Skeletal muscle tissue (tissue), 3 donors: ENCODE measurements at regions not wholly inside any gene's neighbourhood (a gene's known extent, or its start where the extent isn't known, plus 50 kb on each side); places are given as distances from the start of the nearest gene placed in this dataset.

Experiments
- H3K27ac ChIP-seq: one replicate; pipeline ENCODE4 v1.7.0; 2013; ENCODE audit warnings: mild to moderate bottlenecking, low read depth, low read length, inconsistent platforms
- H3K27me3 ChIP-seq, 3 donors: one replicate each; pipeline ENCODE4 v1.7.0; 2013; ENCODE audit warnings: low read length in 3 of 3; ENCODE audit not compliant: control insufficient read depth in 3 of 3, insufficient read depth in 3 of 3
- H3K36me3 ChIP-seq, 3 donors: one replicate each; pipeline ENCODE4 v1.7.0; 2013; ENCODE audit warnings: low read length in 3 of 3; ENCODE audit not compliant: control insufficient read depth in 3 of 3, insufficient read depth in 3 of 3
- H3K4me1 ChIP-seq, 3 donors: one replicate each; pipeline ENCODE4 v1.7.0; 2013; ENCODE audit warnings: low read length in 3 of 3, mild to moderate bottlenecking in 3 of 3; ENCODE audit not compliant: control insufficient read depth in 3 of 3, insufficient read depth in 3 of 3
- H3K4me3 ChIP-seq, 3 donors: one replicate each; pipeline ENCODE4 v1.7.0; 2013; ENCODE audit warnings: low read length in 3 of 3
- H3K9ac ChIP-seq, 3 donors: one replicate each; pipeline ENCODE4 v1.7.0; 2013; ENCODE audit warnings: low read length in 3 of 3, mild to moderate bottlenecking in 3 of 3, moderate library complexity in 2 of 3, low read depth in 1 of 3
- H3K9me3 ChIP-seq, 3 donors: one replicate each; pipeline ENCODE4 v1.7.0; 2013; ENCODE audit warnings: low read length in 3 of 3; ENCODE audit not compliant: control insufficient read depth in 3 of 3
- donor health status: Osteomylitis.

DNA sequence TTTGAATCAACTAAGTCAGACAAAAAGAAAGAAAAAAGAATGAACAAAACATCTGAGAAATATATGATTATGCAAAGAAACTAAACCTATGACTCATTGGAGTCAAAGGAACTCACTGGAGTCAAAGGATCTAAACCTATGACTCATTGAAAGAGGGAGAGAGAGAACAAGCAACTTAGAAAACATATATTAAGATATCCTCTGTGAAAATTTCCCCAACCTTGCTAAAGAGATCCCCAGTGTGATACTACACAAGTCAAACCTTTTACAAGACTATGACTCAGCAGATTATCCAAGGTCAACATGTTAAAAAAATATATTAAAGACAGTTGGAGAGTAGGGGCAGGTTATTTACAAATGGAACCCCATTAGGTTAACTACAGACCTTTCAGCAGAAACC is 1538.3 kb downstream of the NCAM2 start:
- H3K27me3 ChIP-seq, result no peaks in the 10 kb centered on the region
- peaks cover 0 to 12% (median 6%) of the 10 kb centered on the region in 3 donors for H3K9me3 ChIP-seq
- no peak overlapping the region for H3K9ac ChIP-seq
- no peak overlapping the region for H3K4me3 ChIP-seq
- H3K36me3 ChIP-seq, result no peaks in the 10 kb centered on the region
- H3K4me1 ChIP-seq, result no peaks in the 10 kb centered on the region
- H3K27ac ChIP-seq, result no peak overlapping the region

DNA sequence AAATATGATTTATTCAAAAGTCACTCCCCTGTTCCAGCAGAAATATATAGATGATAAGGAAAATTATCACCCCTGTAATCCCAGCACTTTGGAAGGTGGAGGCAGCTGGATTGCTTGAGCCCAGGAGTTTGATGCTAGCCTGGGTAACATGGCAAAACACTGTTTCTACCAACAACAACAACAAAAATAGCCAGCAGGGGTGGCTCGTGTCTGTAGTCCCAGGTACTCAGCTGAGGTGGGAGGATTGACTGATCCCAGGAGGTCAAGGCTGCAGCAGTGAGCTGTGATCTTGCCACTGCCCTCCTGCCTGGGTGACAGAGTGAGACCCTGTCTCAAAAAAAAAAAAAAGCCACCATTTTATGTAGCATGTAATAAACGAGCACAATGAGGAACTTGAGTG is 1546.5 kb downstream of the NCAM2 start:
- Histone ChIP-seq H3K36me3 (no peaks in the 10 kb centered on the region), H3K9ac (no peak overlapping the region), H3K9me3 (peaks cover 0 to 6% (median 2%) of the 10 kb centered on the region in 3 donors), H3K27me3 (no peaks in the 10 kb centered on the region), H3K4me1 (no peaks in the 10 kb centered on the region), H3K4me3 (no peak overlapping the region), H3K27ac (no peak overlapping the region)

GRCh38 chr21:22552390-22552789 is 1554.2 kb downstream of the NCAM2 start:
- no peaks in the 10 kb centered on the region for H3K27me3 ChIP-seq
- no peaks in the 10 kb centered on the region for H3K4me1 ChIP-seq
- H3K36me3 ChIP-seq, result no peaks in the 10 kb centered on the region
- H3K27ac ChIP-seq, result no peak overlapping the region
- H3K9ac ChIP-seq, result no peak overlapping the region
- H3K4me3 ChIP-seq, result no peak overlapping the region
- H3K9me3 ChIP-seq, result no peaks in the 10 kb centered on the region

DNA sequence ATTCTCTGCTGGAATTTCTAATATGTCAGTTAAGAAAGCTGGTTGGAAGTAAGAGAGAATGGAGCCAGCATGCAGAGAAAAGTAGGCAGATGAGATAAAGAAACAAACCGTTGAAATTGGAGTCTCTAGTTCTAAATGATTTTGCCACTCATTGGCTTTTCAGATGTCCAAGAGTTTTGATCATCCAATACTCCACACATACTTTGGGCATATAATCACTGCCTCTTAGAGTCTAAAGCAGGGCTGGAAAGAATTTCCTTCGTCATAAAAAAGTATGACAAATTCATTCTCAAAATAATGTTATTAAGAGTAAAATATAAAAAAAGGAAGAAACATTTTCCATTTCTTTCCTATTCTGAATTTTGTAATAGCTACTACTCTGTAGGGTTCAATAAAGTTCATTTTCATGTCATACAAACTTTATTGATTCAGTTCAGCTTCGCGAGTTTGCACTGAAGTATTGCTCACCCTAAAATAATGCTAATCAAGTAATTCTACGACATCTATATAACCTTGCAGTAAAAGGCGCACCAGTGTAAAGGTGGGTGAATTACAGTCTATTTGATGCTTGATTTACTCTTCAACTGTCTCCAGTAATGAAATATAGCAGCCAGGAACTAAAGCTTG is 1556.6 kb downstream of the NCAM2 start:
- H3K27me3 ChIP-seq, result no peaks in the 10 kb centered on the region
- no peak overlapping the region for H3K4me3 ChIP-seq
- H3K27ac ChIP-seq, result no peak overlapping the region
- no peaks in the 10 kb centered on the region for H3K36me3 ChIP-seq
- no peak overlapping the region for H3K9ac ChIP-seq
- no peaks in the 10 kb centered on the region for H3K4me1 ChIP-seq
- H3K9me3 ChIP-seq, result no peaks in the 10 kb centered on the region

DNA sequence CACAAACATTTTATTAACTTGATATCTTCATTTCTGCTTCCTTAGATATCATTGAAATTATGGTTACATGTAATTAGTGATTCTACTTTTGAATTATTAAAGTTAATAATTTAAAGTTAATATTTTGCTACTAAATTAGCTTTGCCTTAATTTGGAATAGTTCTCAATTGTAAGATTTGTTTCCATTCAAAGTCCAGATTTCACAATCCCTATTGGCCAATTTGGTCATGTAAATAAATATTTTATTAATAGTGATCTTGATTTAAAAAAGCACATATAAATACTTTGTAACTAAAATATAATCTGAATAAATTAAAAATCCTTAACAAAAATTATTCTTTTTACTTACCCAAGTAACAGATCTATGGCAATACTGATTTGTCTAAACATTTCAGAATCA is 1558.6 kb downstream of the NCAM2 start:
- Histone ChIP-seq H3K9ac (no peak overlapping the region), H3K27ac (no peak overlapping the region), H3K9me3 (no peaks in the 10 kb centered on the region), H3K4me1 (no peaks in the 10 kb centered on the region), H3K4me3 (no peak overlapping the region), H3K27me3 (no peaks in the 10 kb centered on the region), H3K36me3 (no peaks in the 10 kb centered on the region)

DNA sequence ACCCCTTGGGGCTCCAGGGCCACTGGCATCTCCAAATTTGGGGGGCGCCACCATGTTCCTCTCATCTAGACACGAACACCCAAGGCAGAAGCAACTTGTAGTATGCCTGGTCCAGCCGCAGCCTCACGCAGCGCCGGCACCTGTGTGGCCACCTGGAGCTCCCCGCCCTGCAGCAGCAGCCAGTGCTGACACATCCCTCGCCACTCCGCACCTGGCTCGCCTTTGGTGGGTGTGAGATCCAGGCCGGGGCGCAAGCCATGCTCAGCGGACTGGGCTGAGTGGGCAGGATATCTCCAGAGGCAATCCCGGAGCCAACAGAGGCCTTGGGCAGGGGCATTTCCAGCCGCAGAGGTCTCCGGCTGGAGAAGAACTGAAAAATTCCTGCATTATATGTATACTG is 1563.7 kb downstream of the NCAM2 start:
- Histone ChIP-seq H3K4me3 (no peak overlapping the region), H3K27ac (no peak overlapping the region), H3K27me3 (no peaks in the 10 kb centered on the region), H3K36me3 (no peaks in the 10 kb centered on the region), H3K9me3 (no peaks in the 10 kb centered on the region), H3K9ac (no peak overlapping the region), H3K4me1 (no peaks in the 10 kb centered on the region)

DNA sequence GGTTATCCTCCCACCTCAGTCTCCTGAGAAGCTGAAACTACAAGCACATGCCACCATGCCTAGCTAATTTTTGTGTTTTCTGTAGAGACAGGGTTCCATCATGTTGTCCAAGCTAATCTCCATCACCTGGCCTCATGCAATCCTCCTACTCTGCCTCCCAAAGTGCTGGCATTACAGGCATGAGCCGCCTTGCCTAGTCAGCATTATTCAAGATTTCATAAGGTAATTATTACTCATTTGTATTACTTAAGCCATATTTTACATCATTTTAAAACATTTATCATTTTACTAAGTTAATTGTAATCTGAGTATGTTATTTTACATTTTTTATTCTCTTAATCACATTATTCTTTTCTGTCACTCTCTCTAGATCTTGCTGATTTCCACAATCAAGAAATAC is 1575.6 kb downstream of the NCAM2 start:
- Histone ChIP-seq H3K27ac (no peak overlapping the region), H3K9me3 (no peaks in the 10 kb centered on the region), H3K36me3 (no peaks in the 10 kb centered on the region), H3K4me3 (no peak overlapping the region), H3K4me1 (no peaks in the 10 kb centered on the region), H3K27me3 (no peaks in the 10 kb centered on the region), H3K9ac (no peak overlapping the region)

- no peak overlapping the region for H3K9ac ChIP-seq
- no peaks in the 10 kb centered on the region for H3K36me3 ChIP-seq
- H3K4me3 ChIP-seq, result no peak overlapping the region
- H3K9me3 ChIP-seq, result no peaks in the 10 kb centered on the region
- no peak overlapping the region for H3K27ac ChIP-seq
- no peaks in the 10 kb centered on the region for H3K27me3 ChIP-seq
- no peaks in the 10 kb centered on the region for H3K4me1 ChIP-seq
Observed at GRCh38 chr21:22575165-22575584, 1577.0 kb downstream of the NCAM2 start.

GRCh38 chr21:22579741-22580140 is 1581.5 kb downstream of the NCAM2 start:
- H3K9ac ChIP-seq, result no peak overlapping the region
- H3K36me3 ChIP-seq, result no peaks in the 10 kb centered on the region
- H3K27me3 ChIP-seq, result no peaks in the 10 kb centered on the region
- no peaks in the 10 kb centered on the region for H3K4me1 ChIP-seq
- H3K27ac ChIP-seq, result no peak overlapping the region
- no peaks in the 10 kb centered on the region for H3K9me3 ChIP-seq
- no peak overlapping the region for H3K4me3 ChIP-seq

DNA sequence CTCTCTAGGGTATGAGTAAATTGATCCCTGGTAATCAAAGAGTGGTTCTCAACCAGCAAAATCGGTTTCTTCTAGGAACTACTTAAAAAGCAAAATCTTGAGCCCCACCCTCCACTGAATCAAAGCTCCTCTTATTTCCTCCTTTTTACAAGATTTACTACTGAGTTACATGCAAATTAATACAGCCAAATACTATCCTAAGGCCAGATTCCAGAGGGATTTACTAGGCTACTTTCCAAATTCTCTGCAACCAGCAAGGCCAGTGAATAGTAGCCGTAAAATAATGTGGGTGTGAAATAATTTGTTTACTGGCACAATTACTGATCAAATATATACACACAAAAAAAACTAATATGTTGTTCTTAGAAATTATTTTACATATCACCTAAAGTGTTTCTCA is 1583.8 kb downstream of the NCAM2 start:
- H3K27ac ChIP-seq, result no peak overlapping the region
- H3K4me1 ChIP-seq, result no peaks in the 10 kb centered on the region
- H3K4me3 ChIP-seq, result no peak overlapping the region
- no peaks in the 10 kb centered on the region for H3K9me3 ChIP-seq
- no peaks in the 10 kb centered on the region for H3K27me3 ChIP-seq
- no peak overlapping the region for H3K9ac ChIP-seq
- H3K36me3 ChIP-seq, result no peaks in the 10 kb centered on the region

- Histone ChIP-seq H3K36me3 (no peaks in the 10 kb centered on the region), H3K9ac (no peak overlapping the region), H3K9me3 (no peaks in the 10 kb centered on the region), H3K4me1 (no peaks in the 10 kb centered on the region), H3K4me3 (no peak overlapping the region), H3K27me3 (no peaks in the 10 kb centered on the region), H3K27ac (no peak overlapping the region)
Observed at GRCh38 chr21:22584308-22584707, 1586.1 kb downstream of the NCAM2 start.
